ENCODE measurements at regions not wholly inside any gene's neighbourhood (a gene's known extent, or its start where the extent isn't known, plus 50 kb on each side); places are given as distances from the start of the nearest gene placed in this dataset.
"Not testable (repeated sequence)": the region's sequence is repeated elsewhere in the genome, so short reads cannot be mapped to it uniquely, and the experiment has no call there.

GRCh38 chr21:18026359-18026758 is 207.2 kb upstream of the C21orf91 start:
- TF ChIP-seq CTCF (IDR thresholded peaks at IDR 0.05; ENCODE audit: low read depth, low read length), result no peak
- no peak for DNase-seq (ENCODE audit: extremely low read depth, low read depth)

- no peak for TF ChIP-seq CTCF (IDR thresholded peaks at IDR 0.05; ENCODE audit: low read depth, low read length)
These were observed 204.6 kb upstream of the C21orf91 start for GRCh38 chr21:18023711-18024110.

GRCh38 chr21:18023157-18023556 is 204.0 kb upstream of the C21orf91 start:
- DNase-seq (ENCODE audit: extremely low read depth, low read depth), result no peak
- TF ChIP-seq CTCF (IDR thresholded peaks at IDR 0.05; ENCODE audit: low read depth, low read length), result no peak

More at GRCh38 chr21:18023711-18024110, 204.6 kb upstream of the C21orf91 start:
- DNase-seq (ENCODE audit: extremely low read depth, low read depth), result no peak

GRCh38 chr21:18007121-18007520 is 188.0 kb upstream of the C21orf91 start:
- no peak for TF ChIP-seq CTCF (IDR thresholded peaks at IDR 0.05; ENCODE audit: low read depth, low read length)
- no peak for DNase-seq (ENCODE audit: extremely low read depth, low read depth)

GRCh38 chr21:18006691-18007090 is 187.5 kb upstream of the C21orf91 start:
- TF ChIP-seq CTCF (IDR thresholded peaks at IDR 0.05; ENCODE audit: low read depth, low read length), result no peak
- DNase-seq (ENCODE audit: extremely low read depth, low read depth), result no peak

- TF ChIP-seq CTCF (IDR thresholded peaks at IDR 0.05; ENCODE audit: low read depth, low read length), result no peak
- no peak for DNase-seq (ENCODE audit: extremely low read depth, low read depth)
These were observed 183.2 kb upstream of the C21orf91 start for GRCh38 chr21:18002393-18002792.

- TF ChIP-seq CTCF (IDR thresholded peaks at IDR 0.05; ENCODE audit: low read depth, low read length), result no peak
- no peak for DNase-seq (ENCODE audit: extremely low read depth, low read depth)
These were observed 182.0 kb upstream of the C21orf91 start for GRCh38 chr21:18000981-18001686.

- not testable (repeated sequence) for DNase-seq (ENCODE audit: extremely low read depth, low read depth)
These were observed 179.4 kb upstream of the C21orf91 start for GRCh38 chr21:17998599-17998998.

Data from AG09319 (cell line).